Central memory CD8-positive, alpha-beta T cell (primary cell): ENCODE measurements at regions not wholly inside any gene's neighbourhood (a gene's known extent, or its start where the extent isn't known, plus 50 kb on each side); places are given as distances from the start of the nearest gene placed in this dataset.
A peak's percentile ranks its signal among the peaks of the same experiment; 100 is the strongest.

Experiments used
- ATAC-seq: fragments of 150-1000 bp; cut with Tn5 transposase; replicated peaks from 2 replicates; pipeline ENCODE4 v1.10.0; 2022; ENCODE audit warnings: mild to moderate bottlenecking, moderate FRiP score, moderate number of reproducible peaks; ENCODE audit not compliant: poor library complexity, severe bottlenecking; ENCODE audit errors: extremely low read depth
- DNase-seq, 2 donors: peaks; one replicate each; pipeline ENCODE4 v3.0.0; 2021; ENCODE audit warnings: low spot score in 2 of 2
- H3K27ac Mint-ChIP-seq: one replicate; pipeline ENCODE4 v1.8.0; 2022; ENCODE audit warnings: low read depth, mild to moderate bottlenecking, moderate library complexity, mixed read lengths
- H3K27me3 Mint-ChIP-seq: one replicate; pipeline ENCODE4 v1.8.0; 2022; ENCODE audit warnings: mixed read lengths
- H3K36me3 Mint-ChIP-seq: one replicate; pipeline ENCODE4 v1.8.0; 2022; ENCODE audit warnings: mild to moderate bottlenecking, moderate library complexity, mixed read lengths; ENCODE audit not compliant: insufficient read depth
- H3K4me1 Mint-ChIP-seq: one replicate; pipeline ENCODE4 v1.8.0; 2022; ENCODE audit warnings: mixed read lengths
- H3K4me3 Mint-ChIP-seq: one replicate; pipeline ENCODE4 v1.8.0; 2022; ENCODE audit warnings: mild to moderate bottlenecking, moderate library complexity, mixed read lengths
- H3K9me3 Mint-ChIP-seq: one replicate; pipeline ENCODE4 v1.8.0; 2022; ENCODE audit warnings: mixed read lengths

DNA sequence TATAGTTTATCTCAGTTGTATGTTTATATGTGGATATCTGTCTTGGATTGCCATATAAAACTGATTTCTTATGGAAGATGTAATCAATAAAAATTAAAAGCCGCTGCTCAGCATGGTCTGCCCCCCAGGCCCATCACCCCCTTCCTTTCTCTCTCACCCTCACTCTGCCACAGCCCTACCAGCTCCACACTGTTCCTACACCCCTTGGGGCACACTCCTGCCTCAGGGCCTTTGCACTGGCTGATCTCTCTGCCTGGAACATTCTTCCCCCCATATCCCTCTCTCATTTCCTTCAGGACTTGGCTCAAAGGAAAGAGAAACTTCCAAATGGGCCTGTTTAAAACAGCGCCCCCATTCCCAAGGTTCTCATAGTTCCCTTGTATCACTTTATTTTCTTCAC is 63.1 kb downstream of the LRRC32 start:
- H3K27me3 Mint-ChIP-seq = no peaks in the 10 kb centered on the region
- no peak for ATAC-seq
- H3K27ac Mint-ChIP-seq = no peak overlapping the region
- no peaks in the 10 kb centered on the region for H3K4me1 Mint-ChIP-seq
- DNase-seq = no peak
- no peak overlapping the region for H3K4me3 Mint-ChIP-seq
- no peaks in the 10 kb centered on the region for H3K9me3 Mint-ChIP-seq
- H3K36me3 Mint-ChIP-seq = no peaks in the 10 kb centered on the region

GRCh38 chr11:76605338-76606074 is 65.0 kb downstream of the LRRC32 start:
- Mint-ChIP-seq H3K9me3 (no peaks in the 10 kb centered on the region), H3K36me3 (no peaks in the 10 kb centered on the region), H3K4me3 (no peak overlapping the region), H3K27me3 (no peaks in the 10 kb centered on the region), H3K4me1 (no peaks in the 10 kb centered on the region), H3K27ac (no peak overlapping the region)
- DNase-seq (peak in 1 of 2 donors; percentile 8), ATAC-seq (no peak)

DNA sequence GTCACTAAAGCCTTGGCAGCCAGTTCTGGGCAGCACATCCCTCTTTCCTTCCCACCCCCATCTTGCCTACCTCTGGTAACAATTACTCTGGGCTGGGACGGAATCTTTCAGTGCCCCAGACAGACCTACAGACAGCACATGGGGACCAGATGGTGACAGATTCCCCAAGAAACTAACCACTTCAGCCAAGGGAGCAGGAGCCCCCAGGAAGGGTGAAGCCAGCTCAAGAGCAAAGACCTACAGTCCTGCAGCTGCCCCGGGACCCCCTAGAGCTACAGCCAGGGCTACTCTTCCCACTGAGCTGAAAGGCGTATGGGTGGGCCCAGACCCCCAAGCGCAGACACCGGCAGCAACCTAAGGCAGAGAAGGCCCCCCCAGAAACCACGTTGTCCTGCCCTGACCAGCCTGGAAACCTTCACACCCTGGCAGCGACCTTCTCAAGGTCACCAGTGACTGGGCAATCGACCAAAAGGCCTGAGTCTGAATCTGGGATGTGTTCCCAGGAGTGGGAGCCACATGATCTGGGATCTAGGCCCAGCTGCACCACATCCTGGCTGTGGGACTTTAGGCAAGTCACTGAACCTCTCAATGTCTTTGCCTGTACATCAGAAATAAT is 65.8 kb downstream of the LRRC32 start:
- no peaks in the 10 kb centered on the region for H3K27me3 Mint-ChIP-seq
- no peak for ATAC-seq
- no peak for DNase-seq
- no peaks in the 10 kb centered on the region for H3K36me3 Mint-ChIP-seq
- H3K4me1 Mint-ChIP-seq = no peaks in the 10 kb centered on the region
- H3K27ac Mint-ChIP-seq = no peak overlapping the region
- no peaks in the 10 kb centered on the region for H3K9me3 Mint-ChIP-seq
- H3K4me3 Mint-ChIP-seq = no peak overlapping the region

GRCh38 chr11:76604081-76604625 is 66.4 kb downstream of the LRRC32 start:
- Mint-ChIP-seq H3K4me3 (no peak overlapping the region), H3K27me3 (no peaks in the 10 kb centered on the region), H3K4me1 (no peaks in the 10 kb centered on the region), H3K9me3 (no peaks in the 10 kb centered on the region), H3K36me3 (no peaks in the 10 kb centered on the region), H3K27ac (no peak overlapping the region)
- no peak for ATAC-seq
- peak in 1 of 2 donors; percentile 8 for DNase-seq

GRCh38 chr11:76603202-76603601 is 67.3 kb downstream of the LRRC32 start:
- H3K4me1 Mint-ChIP-seq = no peaks in the 10 kb centered on the region
- H3K27me3 Mint-ChIP-seq = no peaks in the 10 kb centered on the region
- no peak overlapping the region for H3K27ac Mint-ChIP-seq
- ATAC-seq (no peak), DNase-seq (no peak)
- no peaks in the 10 kb centered on the region for H3K36me3 Mint-ChIP-seq
- no peaks in the 10 kb centered on the region for H3K9me3 Mint-ChIP-seq
- H3K4me3 Mint-ChIP-seq = no peak overlapping the region
